ENCODE measurements at regions not wholly inside any gene's neighbourhood (a gene's known extent, or its start where the extent isn't known, plus 50 kb on each side); places are given as distances from the start of the nearest gene placed in this dataset.

DNA sequence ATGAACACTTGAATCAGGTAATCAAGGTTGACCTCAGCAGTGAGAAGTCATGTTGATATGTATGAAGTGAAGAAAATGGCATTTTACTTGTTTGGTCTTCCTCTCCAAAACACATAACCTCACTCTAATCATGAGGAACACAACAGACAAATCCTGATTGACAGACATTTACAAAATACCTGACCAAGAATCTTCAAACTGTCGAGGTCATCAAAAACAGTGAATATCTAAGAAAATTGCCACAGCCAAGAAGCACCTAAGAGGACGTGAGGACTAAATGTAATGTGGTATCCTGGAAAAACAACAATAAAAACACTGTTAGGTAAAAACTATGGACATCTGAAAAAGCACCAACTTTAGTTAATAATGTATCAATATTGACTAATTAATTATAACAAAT, 129.5 kb upstream of the MAGEB18 start (continued):
- TF ChIP-seq BCLAF1 (IDR thresholded peaks at IDR 0.05), result no peak

DNA sequence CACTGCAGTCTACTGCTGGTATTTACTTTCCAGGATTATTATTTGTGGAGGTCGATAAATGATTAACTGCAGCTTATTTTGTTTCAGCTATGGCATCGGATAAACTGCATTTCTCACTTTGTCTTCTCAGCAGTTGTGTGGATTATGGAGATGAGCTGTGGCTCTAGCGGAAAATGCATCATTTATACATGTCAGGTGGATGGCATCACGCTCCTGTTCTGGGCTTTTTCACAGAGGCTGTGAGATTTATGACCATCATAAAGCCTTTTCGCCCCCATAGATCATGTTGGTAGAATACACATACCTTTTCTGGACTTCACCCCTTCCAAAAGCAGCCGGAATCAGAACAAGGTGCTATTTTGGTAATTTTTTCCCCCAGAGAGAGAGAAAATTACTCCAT, 118.8 kb upstream of the MAGEB18 start:
- H3K79me2 ChIP-seq (ENCODE audit: control insufficient read depth, insufficient read depth, low read length), result no peaks in the 10 kb centered on the region
- no peak for DNase-seq (ENCODE audit: low read depth, low spot score)
- POLR2A ChIA-PET, result no interaction called here
- H3K27ac ChIP-seq (ENCODE audit: control insufficient read depth, insufficient read depth), result no peak overlapping the region
- no peaks in the 10 kb centered on the region for H3K4me1 ChIP-seq (ENCODE audit: control insufficient read depth, insufficient read depth, low read length)
- no peaks in the 10 kb centered on the region for H3K36me3 ChIP-seq (ENCODE audit: control insufficient read depth in 2 of 2, insufficient read depth in 2 of 2, low read length in 1 of 2)
- H3K4me3 ChIP-seq, result no peak overlapping the region
- H3K4me2 ChIP-seq (ENCODE audit: control insufficient read depth, insufficient read depth), result no peak overlapping the region
- intact Hi-C loops (cut with micrococcal nuclease; ENCODE audit: unreplicated experiment), result no loop called here
- BruUV-seq (replicated peaks), result no TSS peak
- SMC1A ChIA-PET (ENCODE audit: uncharacterized antibody, unreplicated experiment), result no interaction called here
- H3K9me3 ChIP-seq (replicated peaks; ENCODE audit: control insufficient read depth, insufficient read depth, low read length), result no peaks in the 10 kb centered on the region
- WGBS (ENCODE audit: insufficient coverage, insufficient replicate concordance, low lambda C conversion rate, missing lambda C conversion rate), result 9% methylated on average over 6 of the region's 6 CpGs
- CTCF ChIA-PET, result interaction anchor here (0.9 kb wide), 1 partner anchor 19 kb away, joined by 4 read pairs; no protein-coding TSS in a partner anchor
- H3K9ac ChIP-seq (ENCODE audit: control insufficient read depth, insufficient read depth, low read length), result no peak overlapping the region
- no peak overlapping the region for H2AFZ ChIP-seq (ENCODE audit: control insufficient read depth, low read depth, low read length)
- H3K27me3 ChIP-seq (replicated peaks in 1 of 2; ENCODE audit: control insufficient read depth in 2 of 2, insufficient read depth in 2 of 2, low read length in 1 of 2), result no peaks in the 10 kb centered on the region
- no peaks in the 10 kb centered on the region for H4K20me1 ChIP-seq (ENCODE audit: control insufficient read depth, insufficient read depth)
- no peak for FAIRE-seq
- TF ChIP-seq EP300 (IDR thresholded peaks at IDR 0.05; ENCODE audit: borderline replicate concordance in 1 of 2, control insufficient read depth in 1 of 2, low read depth in 2 of 2, low read length in 2 of 2) (no peak), TCF7 (IDR thresholded peaks at IDR 0.05; ENCODE audit: borderline replicate concordance) (no peak), GATAD2B (conservative IDR thresholded peaks at IDR 0.05; ENCODE audit: low read depth) (no peak), ZSCAN29 (IDR thresholded peaks at IDR 0.05) (no peak), ESRRA (IDR thresholded peaks at IDR 0.05; ENCODE audit: low read length) (no peak)
- no peak for ATAC-seq
- RAD21 ChIA-PET (ENCODE audit: unreplicated experiment), result no interaction called here
- in situ Hi-C loops (cut with MboI), result no loop called here
